OCI-LY1 (cell line): ENCODE measurements at regions not wholly inside any gene's neighbourhood (a gene's known extent, or its start where the extent isn't known, plus 50 kb on each side); places are given as distances from the start of the nearest gene placed in this dataset.

Source experiments
- EZH2 ChIP-seq: fragments of 200-600 bp; sonication (generic), shearing (Covaris generic); IDR thresholded peaks from 2 replicates; pipeline ENCODE4 v1.8.0; 2017; ENCODE audit warnings: borderline replicate concordance, mixed run types, mild to moderate bottlenecking, antibody characterized with exemption, low read length, moderate library complexity, mixed read lengths
- TF ChIP-seq, protein P1 (sequence below): fragments of 200-600 bp; sonication (generic), shearing (Covaris generic); IDR thresholded peaks from 2 replicates; pipeline ENCODE4 v1.5.1; 2017; ENCODE audit warnings: mild to moderate bottlenecking, antibody characterized with exemption, low read length, moderate library complexity, mixed read lengths

DNA sequence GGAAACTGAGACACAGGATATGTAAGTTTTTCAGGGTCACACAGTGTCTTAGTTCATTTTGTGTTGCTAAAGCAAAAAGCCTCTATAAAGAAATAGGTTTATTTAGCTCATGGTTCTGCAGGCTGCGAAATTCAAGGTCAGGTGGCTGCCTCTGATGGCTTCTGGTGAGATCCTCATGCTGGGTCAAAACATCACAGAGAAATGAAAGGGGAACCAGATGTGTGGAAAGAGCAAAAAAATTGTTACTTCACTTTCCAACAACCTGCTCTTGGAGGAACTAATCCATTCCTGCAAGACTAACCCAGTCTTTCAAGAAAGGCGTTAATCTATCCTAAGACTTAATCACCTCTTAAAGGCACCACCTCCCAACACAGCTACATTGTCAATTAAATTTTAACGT is 64.2 kb upstream of the UBL3 start:
- TF ChIP-seq, protein P1, sequence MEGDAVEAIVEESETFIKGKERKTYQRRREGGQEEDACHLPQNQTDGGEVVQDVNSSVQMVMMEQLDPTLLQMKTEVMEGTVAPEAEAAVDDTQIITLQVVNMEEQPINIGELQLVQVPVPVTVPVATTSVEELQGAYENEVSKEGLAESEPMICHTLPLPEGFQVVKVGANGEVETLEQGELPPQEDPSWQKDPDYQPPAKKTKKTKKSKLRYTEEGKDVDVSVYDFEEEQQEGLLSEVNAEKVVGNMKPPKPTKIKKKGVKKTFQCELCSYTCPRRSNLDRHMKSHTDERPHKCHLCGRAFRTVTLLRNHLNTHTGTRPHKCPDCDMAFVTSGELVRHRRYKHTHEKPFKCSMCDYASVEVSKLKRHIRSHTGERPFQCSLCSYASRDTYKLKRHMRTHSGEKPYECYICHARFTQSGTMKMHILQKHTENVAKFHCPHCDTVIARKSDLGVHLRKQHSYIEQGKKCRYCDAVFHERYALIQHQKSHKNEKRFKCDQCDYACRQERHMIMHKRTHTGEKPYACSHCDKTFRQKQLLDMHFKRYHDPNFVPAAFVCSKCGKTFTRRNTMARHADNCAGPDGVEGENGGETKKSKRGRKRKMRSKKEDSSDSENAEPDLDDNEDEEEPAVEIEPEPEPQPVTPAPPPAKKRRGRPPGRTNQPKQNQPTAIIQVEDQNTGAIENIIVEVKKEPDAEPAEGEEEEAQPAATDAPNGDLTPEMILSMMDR: no peak
- no peak for TF ChIP-seq EZH2
